Loucy (cell line): ENCODE measurements at regions not wholly inside any gene's neighbourhood (a gene's known extent, or its start where the extent isn't known, plus 50 kb on each side); places are given as distances from the start of the nearest gene placed in this dataset.

Experiments
- H2AFZ ChIP-seq: fragments of 200-600 bp; sonication (generic); 2 replicates; pipeline ENCODE4 v1.6.0; 2016; ENCODE audit warnings: antibody characterized with exemption, mild to moderate bottlenecking, low read length, moderate library complexity
- H3F3A ChIP-seq: fragments of 200-600 bp; 2 replicates; pipeline ENCODE4 v1.6.0; 2016; ENCODE audit warnings: antibody characterized with exemption, low read depth, mild to moderate bottlenecking
- H3K27me3 ChIP-seq: fragments of 200-600 bp; sonication (generic); 2 replicates; pipeline ENCODE4 v1.6.1; 2014; ENCODE audit warnings: low read length, mild to moderate bottlenecking; ENCODE audit not compliant: insufficient read depth, poor library complexity, severe bottlenecking
- H3K36me3 ChIP-seq: fragments of 200-600 bp; sonication (generic); 2 replicates; pipeline ENCODE4 v1.6.1; 2016; ENCODE audit warnings: low read length; ENCODE audit not compliant: insufficient read depth
- H3K4me1 ChIP-seq: fragments of 200-600 bp; sonication (generic); 2 replicates; pipeline ENCODE4 v1.5.1; 2014; ENCODE audit warnings: low read length, mild to moderate bottlenecking; ENCODE audit not compliant: insufficient read depth, poor library complexity, severe bottlenecking
- H3K4me2 ChIP-seq: fragments of 200-600 bp; sonication (generic); 2 replicates; pipeline ENCODE4 v1.6.0; 2014; ENCODE audit warnings: antibody characterized with exemption, low read length, low read depth, mild to moderate bottlenecking; ENCODE audit not compliant: poor library complexity, severe bottlenecking
- H3K4me3 ChIP-seq: fragments of 200-600 bp; sonication (generic); 2 replicates; pipeline ENCODE4 v1.5.1; 2014; ENCODE audit warnings: low read length, mild to moderate bottlenecking, mixed read lengths; ENCODE audit not compliant: poor library complexity, severe bottlenecking
- H3K79me2 ChIP-seq: fragments of 200-600 bp; sonication (generic); 2 replicates; pipeline ENCODE4 v1.6.1; 2014; ENCODE audit warnings: low read length; ENCODE audit not compliant: insufficient read depth
- H3K9ac ChIP-seq: fragments of 200-600 bp; sonication (generic); 2 replicates; pipeline ENCODE4 v1.6.0; 2014; ENCODE audit warnings: mild to moderate bottlenecking, low read depth, low read length, moderate library complexity; ENCODE audit not compliant: poor library complexity, severe bottlenecking
- H3K9me2 ChIP-seq: fragments of 200-600 bp; sonication (generic); replicated peaks from 2 replicates; pipeline ENCODE4 v1.6.1; 2016; ENCODE audit warnings: low read depth, low read length, mixed read lengths
- H3K9me3 ChIP-seq: fragments of 200-600 bp; sonication (generic); 2 replicates; pipeline ENCODE4 v1.6.1; 2014; ENCODE audit warnings: mild to moderate bottlenecking, antibody characterized with exemption, low read length, low read depth; ENCODE audit not compliant: insufficient read depth
- H4K20me1 ChIP-seq: fragments of 200-600 bp; sonication (generic); 2 replicates; pipeline ENCODE4 v1.6.0; 2014; ENCODE audit warnings: antibody characterized with exemption, low read length, mild to moderate bottlenecking; ENCODE audit not compliant: insufficient read depth, poor library complexity, severe bottlenecking
- EZH2phosphoT487 ChIP-seq: fragments of 200-600 bp; IDR thresholded peaks from 2 replicates; pipeline ENCODE4 v1.6.1; 2018; ENCODE audit warnings: antibody characterized with exemption, mild to moderate bottlenecking, moderate library complexity, borderline replicate concordance
- TF ChIP-seq, protein P1 (sequence below): fragments of 200-600 bp; sonication (generic); conservative IDR thresholded peaks from 2 replicates; pipeline ENCODE4 v1.5.1; 2014; ENCODE audit warnings: mild to moderate bottlenecking, antibody characterized with exemption, low read length

DNA sequence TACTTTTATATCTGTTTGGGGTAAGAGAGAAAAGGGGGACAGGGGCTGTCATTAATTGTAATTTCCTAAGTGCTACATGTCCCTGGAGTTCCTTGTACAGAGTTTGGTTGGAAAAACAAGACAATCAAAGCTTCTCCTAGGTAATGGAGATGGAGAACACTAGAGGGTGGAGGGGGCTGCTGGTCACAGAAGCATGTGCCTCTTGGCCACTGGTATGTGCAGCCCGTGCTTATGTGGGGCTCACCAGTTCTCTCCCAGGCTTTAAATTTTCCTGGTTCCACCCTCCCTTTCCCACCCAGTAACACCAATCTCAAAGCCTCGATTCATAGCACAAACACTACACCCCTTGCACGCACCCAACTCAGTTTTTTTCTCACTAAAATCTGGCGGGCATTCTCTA, 165.6 kb downstream of the SAMD5 start:
- Histone ChIP-seq H3K9me3 (peaks cover 3% of the 10 kb centered on the region; the same call in 1 of the 2 replicates), H3K4me2 (no peak overlapping the region), H4K20me1 (no peaks in the 10 kb centered on the region), H3K4me3 (no peak overlapping the region), H3K9ac (no peak overlapping the region), H3K36me3 (no peaks in the 10 kb centered on the region), H2AFZ (no peak overlapping the region), H3F3A (no peaks in the 10 kb centered on the region), H3K9me2 (no peaks in the 10 kb centered on the region), H3K4me1 (peaks cover 14% of the 10 kb centered on the region), H3K27me3 (no peaks in the 10 kb centered on the region), H3K79me2 (no peaks in the 10 kb centered on the region)
- TF ChIP-seq, protein P1, sequence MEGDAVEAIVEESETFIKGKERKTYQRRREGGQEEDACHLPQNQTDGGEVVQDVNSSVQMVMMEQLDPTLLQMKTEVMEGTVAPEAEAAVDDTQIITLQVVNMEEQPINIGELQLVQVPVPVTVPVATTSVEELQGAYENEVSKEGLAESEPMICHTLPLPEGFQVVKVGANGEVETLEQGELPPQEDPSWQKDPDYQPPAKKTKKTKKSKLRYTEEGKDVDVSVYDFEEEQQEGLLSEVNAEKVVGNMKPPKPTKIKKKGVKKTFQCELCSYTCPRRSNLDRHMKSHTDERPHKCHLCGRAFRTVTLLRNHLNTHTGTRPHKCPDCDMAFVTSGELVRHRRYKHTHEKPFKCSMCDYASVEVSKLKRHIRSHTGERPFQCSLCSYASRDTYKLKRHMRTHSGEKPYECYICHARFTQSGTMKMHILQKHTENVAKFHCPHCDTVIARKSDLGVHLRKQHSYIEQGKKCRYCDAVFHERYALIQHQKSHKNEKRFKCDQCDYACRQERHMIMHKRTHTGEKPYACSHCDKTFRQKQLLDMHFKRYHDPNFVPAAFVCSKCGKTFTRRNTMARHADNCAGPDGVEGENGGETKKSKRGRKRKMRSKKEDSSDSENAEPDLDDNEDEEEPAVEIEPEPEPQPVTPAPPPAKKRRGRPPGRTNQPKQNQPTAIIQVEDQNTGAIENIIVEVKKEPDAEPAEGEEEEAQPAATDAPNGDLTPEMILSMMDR = no peak
- TF ChIP-seq EZH2phosphoT487 = no peak

DNA sequence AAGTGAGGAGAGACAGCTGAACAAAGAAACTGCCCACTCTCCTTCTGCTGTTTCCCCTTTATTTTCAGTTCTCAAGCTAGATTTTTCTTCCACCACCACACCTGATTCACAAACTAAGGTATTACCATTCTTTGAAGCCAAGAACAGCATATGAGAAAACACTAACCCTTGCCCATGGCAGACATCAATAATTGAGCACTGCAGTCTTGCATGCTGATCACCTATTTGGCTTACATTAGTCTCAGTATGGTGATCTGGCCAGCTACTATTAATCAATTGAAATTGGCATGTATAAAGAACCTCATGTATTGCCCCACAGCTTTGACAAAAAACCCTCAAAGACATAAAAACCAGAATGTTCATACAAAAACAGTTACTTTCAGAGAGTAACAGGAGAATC, 166.3 kb downstream of the SAMD5 start:
- Histone ChIP-seq H3K36me3 (no peaks in the 10 kb centered on the region), H3K27me3 (no peaks in the 10 kb centered on the region), H3K79me2 (no peaks in the 10 kb centered on the region), H2AFZ (no peak overlapping the region), H3K4me3 (no peak overlapping the region), H3F3A (no peaks in the 10 kb centered on the region), H3K9me3 (no peaks in the 10 kb centered on the region; the same call in 1 of the 2 replicates), H3K4me1 (peaks cover 14% of the 10 kb centered on the region), H3K4me2 (no peak overlapping the region), H3K9me2 (no peaks in the 10 kb centered on the region), H4K20me1 (no peaks in the 10 kb centered on the region), H3K9ac (no peak overlapping the region)
- TF ChIP-seq EZH2phosphoT487 = no peak
- TF ChIP-seq, protein P1 = no peak

DNA sequence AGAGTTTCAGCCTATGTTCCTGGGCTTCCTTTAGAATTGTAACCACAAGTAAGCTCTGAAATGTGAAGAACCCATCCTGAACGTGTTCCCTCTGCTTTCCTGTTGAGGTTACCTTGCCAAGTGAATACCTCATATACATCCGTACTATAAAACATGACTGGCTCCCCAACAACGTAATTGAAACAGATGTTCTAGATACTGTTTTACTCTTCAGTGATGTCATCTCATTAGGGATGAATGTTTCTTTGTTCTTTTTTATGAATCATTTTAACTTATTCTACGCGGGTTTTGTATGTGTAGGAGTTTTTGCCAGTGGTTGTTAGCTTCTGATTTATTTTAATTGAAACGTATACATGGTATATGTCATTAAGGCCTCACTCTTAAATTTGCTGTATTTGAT, 166.8 kb downstream of the SAMD5 start:
- Histone ChIP-seq H3K36me3 (no peaks in the 10 kb centered on the region), H3K27me3 (no peaks in the 10 kb centered on the region)

More for the DNA sequence above, 166.8 kb downstream of the SAMD5 start:
- H3K79me2 ChIP-seq = no peaks in the 10 kb centered on the region
- H3K9ac ChIP-seq = no peak overlapping the region
- no peak for TF ChIP-seq EZH2phosphoT487
- TF ChIP-seq, protein P1 = no peak
- no peak overlapping the region for H3K4me3 ChIP-seq
- H3K9me2 ChIP-seq = no peaks in the 10 kb centered on the region
- no peak overlapping the region for H2AFZ ChIP-seq
- no peak overlapping the region for H3K4me2 ChIP-seq
- peaks cover 14% of the 10 kb centered on the region for H3K4me1 ChIP-seq
- no peaks in the 10 kb centered on the region for H4K20me1 ChIP-seq
- no peaks in the 10 kb centered on the region for H3F3A ChIP-seq
- no peaks in the 10 kb centered on the region for H3K9me3 ChIP-seq
